ENCODE measurements at regions not wholly inside any gene's neighbourhood (a gene's known extent, or its start where the extent isn't known, plus 50 kb on each side); places are given as distances from the start of the nearest gene placed in this dataset.

- Histone ChIP-seq H3K27me3 (ENCODE audit: insufficient read depth, low read length) (no peaks in the 10 kb centered on the region), H2AFZ (ENCODE audit: low read depth, low read length, poor library complexity, severe bottlenecking) (no peak overlapping the region), H3K4me1 (ENCODE audit: control insufficient read depth in 1 of 2, insufficient read depth in 2 of 2, low read length in 2 of 2) (no peaks in the 10 kb centered on the region), H3K9me2 (ENCODE audit: insufficient read depth) (no peaks in the 10 kb centered on the region), H4K20me1 (ENCODE audit: insufficient read depth) (no peaks in the 10 kb centered on the region), H3K9ac (ENCODE audit: low read length) (no peak overlapping the region), H3K4me2 (ENCODE audit: low read length) (no peak overlapping the region), H3K79me2 (ENCODE audit: insufficient read depth, low read length) (no peaks in the 10 kb centered on the region), H3K36me3 (ENCODE audit: control insufficient read depth in 1 of 2, insufficient read depth in 2 of 2, low read length in 2 of 2) (no peaks in the 10 kb centered on the region), H3K9me3 (ENCODE audit: control insufficient read depth in 1 of 2, insufficient read depth in 1 of 2, low read depth in 1 of 2, low read length in 2 of 2) (no peaks in the 10 kb centered on the region), H3K4me3 (replicated peaks in 1 of 2; ENCODE audit: low read depth in 1 of 2, low read length in 2 of 2) (no peak overlapping the region), H3K27ac (ENCODE audit: low read depth, low read length) (no peak overlapping the region)
- CTCF ChIA-PET, result no interaction called here
- RAD21 ChIA-PET (ENCODE audit: low non-redundant PET in 1 of 2, low total read pairs in 2 of 2, uncharacterized antibody in 2 of 2, unreplicated experiment in 2 of 2), result no interaction called here
- intact Hi-C loops (cut with micrococcal nuclease), result no loop called here
- TF ChIP-seq EGR1 (IDR thresholded peaks at IDR 0.05; ENCODE audit: low read depth) (no peak), CEBPB (IDR thresholded peaks at IDR 0.05; ENCODE audit: low read depth) (no peak), FOSL1 (IDR thresholded peaks at IDR 0.05; ENCODE audit: low read depth) (no peak), REST (IDR thresholded peaks at IDR 0.05; ENCODE audit: low read depth) (no peak), TCF7L2 (IDR thresholded peaks at IDR 0.05; ENCODE audit: borderline replicate concordance, extremely low read depth, insufficient read depth, insufficient read length) (no peak), ZNF274 (IDR thresholded peaks at IDR 0.05; ENCODE audit: low read depth, low read length) (no peak), POLR2A (IDR thresholded peaks at IDR 0.05; ENCODE audit: borderline replicate concordance, extremely low read depth, insufficient read depth, insufficient read length) (no peak), CBX3 (IDR thresholded peaks at IDR 0.05; ENCODE audit: low read depth) (no peak), SRF (IDR thresholded peaks at IDR 0.05; ENCODE audit: low read depth) (no peak), ZBTB33 (IDR thresholded peaks at IDR 0.05; ENCODE audit: extremely low read depth, insufficient replicate concordance, low read length) (no peak), RAD21 (IDR thresholded peaks at IDR 0.05; ENCODE audit: low read depth) (no peak), ELF1 (IDR thresholded peaks at IDR 0.05; ENCODE audit: borderline replicate concordance, low read depth) (no peak), ATF3 (IDR thresholded peaks at IDR 0.05) (no peak), JUND (IDR thresholded peaks at IDR 0.05) (no peak)
- TF ChIP-seq, protein P1, sequence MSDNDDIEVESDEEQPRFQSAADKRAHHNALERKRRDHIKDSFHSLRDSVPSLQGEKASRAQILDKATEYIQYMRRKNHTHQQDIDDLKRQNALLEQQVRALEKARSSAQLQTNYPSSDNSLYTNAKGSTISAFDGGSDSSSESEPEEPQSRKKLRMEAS (IDR thresholded peaks at IDR 0.05), result no peak
- ATAC-seq, result no peak
- no peak for DNase-seq (ENCODE audit: low read depth, low spot score)
- POLR2A ChIA-PET, result no interaction called here
- no TSS peak for BruUV-seq (replicated peaks)
These were observed 188.0 kb upstream of the ADRA1D start for GRCh38 chr20:4437131-4437530.
